ENCODE measurements at regions not wholly inside any gene's neighbourhood (a gene's known extent, or its start where the extent isn't known, plus 50 kb on each side); places are given as distances from the start of the nearest gene placed in this dataset.

DNA sequence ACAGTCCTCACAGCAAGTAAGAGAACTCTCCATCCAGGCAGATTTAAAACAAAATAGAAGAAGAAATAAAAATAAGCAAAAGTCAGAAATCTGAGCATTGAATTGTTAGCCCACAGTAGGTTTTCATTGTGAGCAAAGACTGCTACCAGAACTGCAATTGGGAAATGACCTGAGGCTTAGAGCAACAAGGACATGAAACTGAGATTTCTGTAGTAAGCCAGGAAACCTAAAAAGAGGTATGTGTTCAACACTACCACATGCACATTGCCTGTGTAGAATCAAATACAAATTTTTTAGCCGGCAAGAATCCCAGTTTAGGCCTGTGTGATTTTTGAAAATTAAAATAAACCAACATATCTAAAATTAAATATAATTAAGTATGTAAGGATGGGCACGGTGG lies 928.4 kb upstream of the WWC1 start:
- H3K36me3 ChIP-seq (replicated peaks in 1 of 2; ENCODE audit: control insufficient read depth in 1 of 2, insufficient read depth in 2 of 2, low read length in 2 of 2): no peaks in the 10 kb centered on the region
- no peaks in the 10 kb centered on the region for H3K4me1 ChIP-seq (ENCODE audit: insufficient read depth, low read length)
- 29% methylated on average over 2 of the region's 2 CpGs for WGBS (ENCODE audit: low lambda C conversion rate)
- H3K27me3 ChIP-seq (ENCODE audit: control insufficient read depth in 1 of 2, insufficient read depth in 2 of 2, low read length in 2 of 2): no peaks in the 10 kb centered on the region
- no peak for DNase-seq (ENCODE audit: low spot score)
- H2AFZ ChIP-seq (ENCODE audit: low read length): no peak overlapping the region
- FAIRE-seq: no peak
- no peak for ATAC-seq
- H3K4me2 ChIP-seq (ENCODE audit: low read depth, low read length): no peak overlapping the region
- BruUV-seq (replicated peaks): no TSS peak
- no peak overlapping the region for H3K4me3 ChIP-seq (replicated peaks in 1 of 3; ENCODE audit: insufficient read depth in 1 of 3, low read depth in 2 of 3, low read length in 3 of 3)
- CTCF ChIA-PET (ENCODE audit: low intra/inter-chr PET ratio, low total read pairs): no interaction called here
- H3K79me2 ChIP-seq (ENCODE audit: insufficient read depth, low read length): no peaks in the 10 kb centered on the region
- POLR2A ChIA-PET: no interaction called here
- H3K9ac ChIP-seq (ENCODE audit: insufficient read depth, low read depth, low read length): no peak overlapping the region
- H4K20me1 ChIP-seq (ENCODE audit: insufficient read depth, low read length): no peaks in the 10 kb centered on the region
- in situ Hi-C loops (cut with HindIII; ENCODE audit: extremely low pct_ligation_motif_present, low pct_unique_long_range_greater_than_20kb): no loop called here
- no peaks in the 10 kb centered on the region for H3K9me3 ChIP-seq (ENCODE audit: low read length)
- no peak overlapping the region for H3K27ac ChIP-seq (ENCODE audit: extremely low read length, insufficient read depth, low read length)
- intact Hi-C loops (cut with micrococcal nuclease; ENCODE audit: unreplicated experiment): no loop called here
- no peak for TF ChIP-seq IKZF4 (CRISPR knock-in tag; IDR thresholded peaks at IDR 0.05; ENCODE audit: borderline replicate concordance, low read depth, not compliant biosample characterization)
- no peak for TF ChIP-seq ZNF224 (CRISPR knock-in tag; IDR thresholded peaks at IDR 0.05)
- no peak for TF ChIP-seq HMGA1 (CRISPR knock-in tag; conservative IDR thresholded peaks at IDR 0.05)
- TF ChIP-seq, protein P1, sequence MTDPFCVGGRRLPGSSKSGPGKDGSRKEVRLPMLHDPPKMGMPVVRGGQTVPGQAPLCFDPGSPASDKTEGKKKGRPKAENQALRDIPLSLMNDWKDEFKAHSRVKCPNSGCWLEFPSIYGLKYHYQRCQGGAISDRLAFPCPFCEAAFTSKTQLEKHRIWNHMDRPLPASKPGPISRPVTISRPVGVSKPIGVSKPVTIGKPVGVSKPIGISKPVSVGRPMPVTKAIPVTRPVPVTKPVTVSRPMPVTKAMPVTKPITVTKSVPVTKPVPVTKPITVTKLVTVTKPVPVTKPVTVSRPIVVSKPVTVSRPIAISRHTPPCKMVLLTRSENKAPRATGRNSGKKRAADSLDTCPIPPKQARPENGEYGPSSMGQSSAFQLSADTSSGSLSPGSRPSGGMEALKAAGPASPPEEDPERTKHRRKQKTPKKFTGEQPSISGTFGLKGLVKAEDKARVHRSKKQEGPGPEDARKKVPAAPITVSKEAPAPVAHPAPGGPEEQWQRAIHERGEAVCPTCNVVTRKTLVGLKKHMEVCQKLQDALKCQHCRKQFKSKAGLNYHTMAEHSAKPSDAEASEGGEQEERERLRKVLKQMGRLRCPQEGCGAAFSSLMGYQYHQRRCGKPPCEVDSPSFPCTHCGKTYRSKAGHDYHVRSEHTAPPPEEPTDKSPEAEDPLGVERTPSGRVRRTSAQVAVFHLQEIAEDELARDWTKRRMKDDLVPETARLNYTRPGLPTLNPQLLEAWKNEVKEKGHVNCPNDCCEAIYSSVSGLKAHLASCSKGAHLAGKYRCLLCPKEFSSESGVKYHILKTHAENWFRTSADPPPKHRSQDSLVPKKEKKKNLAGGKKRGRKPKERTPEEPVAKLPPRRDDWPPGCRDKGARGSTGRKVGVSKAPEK (CRISPR knock-in tag; IDR thresholded peaks at IDR 0.05; ENCODE audit: borderline replicate concordance): no peak
- no peak for TF ChIP-seq YEATS2 (CRISPR knock-in tag; IDR thresholded peaks at IDR 0.05; ENCODE audit: borderline replicate concordance)
- TF ChIP-seq, protein P2, sequence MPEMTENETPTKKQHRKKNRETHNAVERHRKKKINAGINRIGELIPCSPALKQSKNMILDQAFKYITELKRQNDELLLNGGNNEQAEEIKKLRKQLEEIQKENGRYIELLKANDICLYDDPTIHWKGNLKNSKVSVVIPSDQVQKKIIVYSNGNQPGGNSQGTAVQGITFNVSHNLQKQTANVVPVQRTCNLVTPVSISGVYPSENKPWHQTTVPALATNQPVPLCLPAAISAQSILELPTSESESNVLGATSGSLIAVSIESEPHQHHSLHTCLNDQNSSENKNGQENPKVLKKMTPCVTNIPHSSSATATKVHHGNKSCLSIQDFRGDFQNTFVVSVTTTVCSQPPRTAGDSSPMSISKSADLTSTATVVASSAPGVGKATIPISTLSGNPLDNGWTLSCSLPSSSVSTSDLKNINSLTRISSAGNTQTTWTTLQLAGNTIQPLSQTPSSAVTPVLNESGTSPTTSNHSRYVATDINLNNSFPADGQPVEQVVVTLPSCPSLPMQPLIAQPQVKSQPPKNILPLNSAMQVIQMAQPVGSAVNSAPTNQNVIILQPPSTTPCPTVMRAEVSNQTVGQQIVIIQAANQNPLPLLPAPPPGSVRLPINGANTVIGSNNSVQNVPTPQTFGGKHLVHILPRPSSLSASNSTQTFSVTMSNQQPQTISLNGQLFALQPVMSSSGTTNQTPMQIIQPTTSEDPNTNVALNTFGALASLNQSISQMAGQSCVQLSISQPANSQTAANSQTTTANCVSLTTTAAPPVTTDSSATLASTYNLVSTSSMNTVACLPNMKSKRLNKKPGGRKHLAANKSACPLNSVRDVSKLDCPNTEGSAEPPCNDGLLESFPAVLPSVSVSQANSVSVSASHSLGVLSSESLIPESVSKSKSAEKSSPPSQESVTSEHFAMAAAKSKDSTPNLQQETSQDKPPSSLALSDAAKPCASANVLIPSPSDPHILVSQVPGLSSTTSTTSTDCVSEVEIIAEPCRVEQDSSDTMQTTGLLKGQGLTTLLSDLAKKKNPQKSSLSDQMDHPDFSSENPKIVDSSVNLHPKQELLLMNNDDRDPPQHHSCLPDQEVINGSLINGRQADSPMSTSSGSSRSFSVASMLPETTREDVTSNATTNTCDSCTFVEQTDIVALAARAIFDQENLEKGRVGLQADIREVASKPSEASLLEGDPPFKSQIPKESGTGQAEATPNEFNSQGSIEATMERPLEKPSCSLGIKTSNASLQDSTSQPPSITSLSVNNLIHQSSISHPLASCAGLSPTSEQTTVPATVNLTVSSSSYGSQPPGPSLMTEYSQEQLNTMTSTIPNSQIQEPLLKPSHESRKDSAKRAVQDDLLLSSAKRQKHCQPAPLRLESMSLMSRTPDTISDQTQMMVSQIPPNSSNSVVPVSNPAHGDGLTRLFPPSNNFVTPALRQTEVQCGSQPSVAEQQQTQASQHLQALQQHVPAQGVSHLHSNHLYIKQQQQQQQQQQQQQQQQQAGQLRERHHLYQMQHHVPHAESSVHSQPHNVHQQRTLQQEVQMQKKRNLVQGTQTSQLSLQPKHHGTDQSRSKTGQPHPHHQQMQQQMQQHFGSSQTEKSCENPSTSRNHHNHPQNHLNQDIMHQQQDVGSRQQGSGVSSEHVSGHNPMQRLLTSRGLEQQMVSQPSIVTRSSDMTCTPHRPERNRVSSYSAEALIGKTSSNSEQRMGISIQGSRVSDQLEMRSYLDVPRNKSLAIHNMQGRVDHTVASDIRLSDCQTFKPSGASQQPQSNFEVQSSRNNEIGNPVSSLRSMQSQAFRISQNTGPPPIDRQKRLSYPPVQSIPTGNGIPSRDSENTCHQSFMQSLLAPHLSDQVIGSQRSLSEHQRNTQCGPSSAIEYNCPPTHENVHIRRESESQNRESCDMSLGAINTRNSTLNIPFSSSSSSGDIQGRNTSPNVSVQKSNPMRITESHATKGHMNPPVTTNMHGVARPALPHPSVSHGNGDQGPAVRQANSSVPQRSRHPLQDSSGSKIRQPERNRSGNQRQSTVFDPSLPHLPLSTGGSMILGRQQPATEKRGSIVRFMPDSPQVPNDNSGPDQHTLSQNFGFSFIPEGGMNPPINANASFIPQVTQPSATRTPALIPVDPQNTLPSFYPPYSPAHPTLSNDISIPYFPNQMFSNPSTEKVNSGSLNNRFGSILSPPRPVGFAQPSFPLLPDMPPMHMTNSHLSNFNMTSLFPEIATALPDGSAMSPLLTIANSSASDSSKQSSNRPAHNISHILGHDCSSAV (CRISPR knock-in tag; IDR thresholded peaks at IDR 0.05; ENCODE audit: borderline replicate concordance): no peak
- TF ChIP-seq, protein P3, sequence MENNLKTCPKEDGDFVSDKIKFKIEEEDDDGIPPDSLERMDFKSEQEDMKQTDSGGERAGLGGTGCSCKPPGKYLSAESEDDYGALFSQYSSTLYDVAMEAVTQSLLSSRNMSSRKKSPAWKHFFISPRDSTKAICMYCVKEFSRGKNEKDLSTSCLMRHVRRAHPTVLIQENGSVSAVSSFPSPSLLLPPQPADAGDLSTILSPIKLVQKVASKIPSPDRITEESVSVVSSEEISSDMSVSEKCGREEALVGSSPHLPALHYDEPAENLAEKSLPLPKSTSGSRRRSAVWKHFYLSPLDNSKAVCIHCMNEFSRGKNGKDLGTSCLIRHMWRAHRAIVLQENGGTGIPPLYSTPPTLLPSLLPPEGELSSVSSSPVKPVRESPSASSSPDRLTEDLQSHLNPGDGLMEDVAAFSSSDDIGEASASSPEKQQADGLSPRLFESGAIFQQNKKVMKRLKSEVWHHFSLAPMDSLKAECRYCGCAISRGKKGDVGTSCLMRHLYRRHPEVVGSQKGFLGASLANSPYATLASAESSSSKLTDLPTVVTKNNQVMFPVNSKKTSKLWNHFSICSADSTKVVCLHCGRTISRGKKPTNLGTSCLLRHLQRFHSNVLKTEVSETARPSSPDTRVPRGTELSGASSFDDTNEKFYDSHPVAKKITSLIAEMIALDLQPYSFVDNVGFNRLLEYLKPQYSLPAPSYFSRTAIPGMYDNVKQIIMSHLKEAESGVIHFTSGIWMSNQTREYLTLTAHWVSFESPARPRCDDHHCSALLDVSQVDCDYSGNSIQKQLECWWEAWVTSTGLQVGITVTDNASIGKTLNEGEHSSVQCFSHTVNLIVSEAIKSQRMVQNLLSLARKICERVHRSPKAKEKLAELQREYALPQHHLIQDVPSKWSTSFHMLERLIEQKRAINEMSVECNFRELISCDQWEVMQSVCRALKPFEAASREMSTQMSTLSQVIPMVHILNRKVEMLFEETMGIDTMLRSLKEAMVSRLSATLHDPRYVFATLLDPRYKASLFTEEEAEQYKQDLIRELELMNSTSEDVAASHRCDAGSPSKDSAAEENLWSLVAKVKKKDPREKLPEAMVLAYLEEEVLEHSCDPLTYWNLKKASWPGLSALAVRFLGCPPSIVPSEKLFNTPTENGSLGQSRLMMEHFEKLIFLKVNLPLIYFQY (CRISPR knock-in tag; IDR thresholded peaks at IDR 0.05; ENCODE audit: borderline replicate concordance): no peak
- TF ChIP-seq ZNF326 (CRISPR knock-in tag; IDR thresholded peaks at IDR 0.05; ENCODE audit: borderline replicate concordance): no peak
